ENCODE measurements at regions not wholly inside any gene's neighbourhood (a gene's known extent, or its start where the extent isn't known, plus 50 kb on each side); places are given as distances from the start of the nearest gene placed in this dataset.

DNA sequence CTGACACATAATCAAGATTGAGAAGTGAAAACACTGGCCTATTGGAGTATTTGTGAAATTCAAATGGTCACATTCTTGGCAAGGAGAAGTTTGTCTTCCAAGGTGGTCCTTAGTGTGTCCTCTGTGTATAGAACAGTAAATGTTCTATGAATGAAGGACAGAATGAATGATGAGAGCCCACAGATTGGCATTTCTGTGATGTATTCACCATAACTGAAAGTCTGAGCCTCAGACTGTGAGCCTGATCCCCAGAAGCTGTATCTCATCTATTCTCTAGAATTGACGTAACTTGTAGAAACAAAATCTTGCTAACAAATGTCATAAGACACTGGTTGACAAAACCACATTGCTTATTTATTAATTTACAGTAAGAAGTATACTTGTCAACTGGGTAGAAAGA, 111.5 kb upstream of the ETV3 start:
- TF ChIP-seq, protein P1, sequence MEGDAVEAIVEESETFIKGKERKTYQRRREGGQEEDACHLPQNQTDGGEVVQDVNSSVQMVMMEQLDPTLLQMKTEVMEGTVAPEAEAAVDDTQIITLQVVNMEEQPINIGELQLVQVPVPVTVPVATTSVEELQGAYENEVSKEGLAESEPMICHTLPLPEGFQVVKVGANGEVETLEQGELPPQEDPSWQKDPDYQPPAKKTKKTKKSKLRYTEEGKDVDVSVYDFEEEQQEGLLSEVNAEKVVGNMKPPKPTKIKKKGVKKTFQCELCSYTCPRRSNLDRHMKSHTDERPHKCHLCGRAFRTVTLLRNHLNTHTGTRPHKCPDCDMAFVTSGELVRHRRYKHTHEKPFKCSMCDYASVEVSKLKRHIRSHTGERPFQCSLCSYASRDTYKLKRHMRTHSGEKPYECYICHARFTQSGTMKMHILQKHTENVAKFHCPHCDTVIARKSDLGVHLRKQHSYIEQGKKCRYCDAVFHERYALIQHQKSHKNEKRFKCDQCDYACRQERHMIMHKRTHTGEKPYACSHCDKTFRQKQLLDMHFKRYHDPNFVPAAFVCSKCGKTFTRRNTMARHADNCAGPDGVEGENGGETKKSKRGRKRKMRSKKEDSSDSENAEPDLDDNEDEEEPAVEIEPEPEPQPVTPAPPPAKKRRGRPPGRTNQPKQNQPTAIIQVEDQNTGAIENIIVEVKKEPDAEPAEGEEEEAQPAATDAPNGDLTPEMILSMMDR (IDR thresholded peaks at IDR 0.05): no peak
- no peak for TF ChIP-seq ZFX (IDR thresholded peaks at IDR 0.05; ENCODE audit: borderline replicate concordance)

Data from 22Rv1 (cell line).